Activated T-cell treated with anti-CD3 and anti-CD28 coated beads for 48 hours (primary cell): ENCODE measurements at regions not wholly inside any gene's neighbourhood (a gene's known extent, or its start where the extent isn't known, plus 50 kb on each side); places are given as distances from the start of the nearest gene placed in this dataset.

Experiments
- DNase-seq: peaks from one replicate; pipeline ENCODE4 v3.0.0-alpha.2; 2020; ENCODE audit warnings: low read depth

GRCh38 chr14:85974602-85975001 is 444.7 kb downstream of the FLRT2 start:
- no peak for DNase-seq

DNA sequence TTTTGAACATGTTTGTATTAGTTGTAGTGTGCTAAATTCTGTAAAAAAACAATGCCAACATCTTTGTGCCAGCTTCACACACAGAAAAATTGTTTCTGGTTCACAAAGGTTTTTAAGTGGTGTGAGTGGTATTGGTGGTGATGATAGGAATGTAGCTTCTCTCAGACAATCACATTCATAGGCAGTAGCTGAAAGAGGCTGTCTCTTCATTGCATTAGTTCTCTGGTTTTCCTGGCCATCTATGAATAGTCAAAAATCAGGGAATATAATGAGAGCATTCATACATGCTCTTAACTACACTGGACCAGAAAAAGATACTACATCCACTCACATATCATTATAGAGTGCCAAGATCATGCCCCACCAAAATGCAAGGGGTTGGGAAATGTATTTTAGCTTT is 433.5 kb downstream of the FLRT2 start:
- no peak for DNase-seq

DNA sequence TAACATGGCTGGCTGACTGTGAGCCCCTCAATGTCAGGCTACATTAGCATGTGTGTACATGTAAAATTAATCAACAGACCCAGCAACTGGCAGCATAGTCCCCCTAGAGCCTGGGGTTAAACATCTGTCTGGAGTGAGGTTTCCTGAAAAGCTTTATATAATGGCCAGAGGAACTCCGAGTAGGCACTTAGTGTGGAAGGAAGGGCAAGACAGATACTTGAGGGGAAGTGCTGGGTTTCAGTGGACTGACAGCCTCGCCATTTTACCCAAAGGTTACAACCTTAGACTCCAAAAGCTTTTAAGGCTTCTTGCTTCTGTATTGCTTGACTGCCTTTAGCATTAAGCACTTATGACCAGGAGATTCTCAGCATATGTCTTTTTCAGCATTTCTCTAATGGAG is 430.8 kb downstream of the FLRT2 start:
- no peak for DNase-seq

DNA sequence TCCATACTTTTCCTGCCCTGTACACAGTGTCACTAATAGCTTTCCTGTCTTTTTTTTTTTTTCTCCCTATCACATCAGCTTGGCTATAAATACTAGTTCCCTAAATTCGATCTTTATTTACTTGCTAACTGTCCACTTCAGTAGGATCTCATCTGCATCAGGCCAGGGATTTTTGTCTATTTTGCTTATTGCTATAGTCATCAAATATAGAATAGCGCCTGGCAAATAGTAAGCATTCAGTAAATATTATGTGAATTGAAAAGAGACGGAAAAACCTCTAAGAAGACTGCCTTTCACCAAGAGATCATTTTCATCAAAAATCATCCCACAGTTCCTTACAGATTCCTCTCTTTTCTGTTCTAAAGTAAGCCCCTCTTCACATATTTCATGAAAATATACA is 429.1 kb downstream of the FLRT2 start:
- DNase-seq: no peak

- no peak for DNase-seq
These were observed 428.1 kb downstream of the FLRT2 start for GRCh38 chr14:85958069-85958468.

- DNase-seq: no peak
These were observed 423.3 kb downstream of the FLRT2 start for GRCh38 chr14:85953265-85953664.

DNA sequence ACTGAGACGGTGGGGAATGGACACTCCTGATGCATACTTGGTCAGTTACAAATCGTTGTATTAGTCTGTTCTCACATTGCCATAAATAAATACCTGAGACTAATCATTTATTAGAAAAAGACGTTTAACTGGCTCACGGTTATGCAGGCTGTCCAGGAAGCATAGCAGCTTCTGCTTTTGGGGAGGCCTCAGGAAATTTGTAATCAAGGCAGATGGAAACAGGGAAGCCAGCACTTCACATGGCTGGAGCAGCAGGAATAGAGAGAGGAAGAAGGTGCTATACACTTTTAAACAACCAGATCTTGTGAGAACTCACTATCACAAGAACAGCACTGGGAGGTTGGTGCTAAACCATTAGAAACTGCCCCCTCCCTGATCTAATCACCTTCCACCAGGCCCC is 418.2 kb downstream of the FLRT2 start:
- no peak for DNase-seq

DNA sequence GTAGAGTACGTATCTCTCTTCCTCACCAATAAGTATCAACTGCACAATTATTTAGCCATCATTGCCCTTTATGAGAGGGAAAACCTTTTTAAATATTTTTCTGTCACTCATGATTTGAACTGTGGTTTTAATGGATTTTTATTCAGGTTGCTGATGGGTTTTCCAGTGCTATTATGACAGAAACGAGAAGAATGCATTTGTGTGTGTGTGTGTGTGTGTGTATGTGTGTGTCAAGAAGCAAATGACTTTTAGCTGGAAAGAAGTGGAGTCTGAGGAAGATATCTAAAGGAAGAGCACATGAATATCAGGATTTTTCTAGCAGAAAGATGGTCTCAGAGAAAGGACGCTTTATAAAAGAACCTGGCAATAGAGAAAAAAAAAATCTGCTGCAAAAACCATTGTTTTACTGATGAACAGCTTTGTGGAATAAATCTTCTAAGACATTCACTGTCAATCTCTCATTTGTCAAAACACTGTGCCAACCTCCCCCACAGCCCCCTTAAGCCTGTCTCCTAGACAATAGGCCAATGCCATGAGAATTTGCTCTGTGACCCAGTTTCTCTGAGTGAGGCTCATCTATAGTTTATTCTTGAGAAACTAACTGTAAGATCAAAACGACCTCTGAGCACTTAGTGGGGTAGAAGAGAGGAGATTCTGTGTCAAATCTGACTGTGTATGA is 417.7 kb downstream of the FLRT2 start:
- DNase-seq: no peak

GRCh38 chr14:85943192-85943591 is 413.2 kb downstream of the FLRT2 start:
- no peak for DNase-seq

GRCh38 chr14:85934886-85935254 is 404.9 kb downstream of the FLRT2 start:
- DNase-seq: no peak

DNA sequence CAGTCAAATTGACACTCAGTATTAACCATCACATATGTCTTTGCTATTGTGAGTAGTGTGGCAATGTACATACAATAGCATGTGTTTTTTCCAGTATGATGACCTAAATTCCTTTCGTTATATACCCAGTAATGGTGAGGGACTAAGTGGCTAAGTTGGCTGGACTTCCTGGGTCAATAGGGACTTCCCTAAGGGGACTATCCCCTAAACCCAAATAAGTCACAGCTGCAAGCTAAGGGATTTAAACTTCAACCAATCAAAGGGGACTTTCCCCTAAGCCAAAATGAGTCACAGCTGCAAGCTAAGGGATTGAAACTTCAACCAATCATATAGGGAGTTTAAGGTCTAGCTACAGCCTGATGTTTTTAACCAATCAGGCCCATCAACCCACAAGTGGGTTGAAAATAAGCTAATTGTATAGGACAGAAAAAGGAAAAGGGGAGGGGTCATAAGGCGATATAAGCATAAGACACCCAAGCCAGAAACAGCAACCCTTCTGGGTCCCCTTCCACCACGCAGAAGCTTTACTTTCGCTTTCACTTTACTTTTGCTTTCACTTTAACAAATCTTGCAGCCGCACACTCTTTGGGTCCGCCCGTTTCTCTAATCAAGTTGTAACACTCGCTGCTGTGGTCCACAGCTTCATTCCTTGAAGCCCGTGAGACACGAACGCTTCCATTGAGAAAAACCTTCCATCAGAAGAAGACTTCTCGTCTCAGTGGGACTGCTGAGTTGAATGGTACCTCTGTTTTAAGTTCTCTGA is 404.4 kb downstream of the FLRT2 start:
- DNase-seq: peak; percentile 30

- DNase-seq: no peak
These were observed 391.3 kb downstream of the FLRT2 start for GRCh38 chr14:85921241-85921640.

DNA sequence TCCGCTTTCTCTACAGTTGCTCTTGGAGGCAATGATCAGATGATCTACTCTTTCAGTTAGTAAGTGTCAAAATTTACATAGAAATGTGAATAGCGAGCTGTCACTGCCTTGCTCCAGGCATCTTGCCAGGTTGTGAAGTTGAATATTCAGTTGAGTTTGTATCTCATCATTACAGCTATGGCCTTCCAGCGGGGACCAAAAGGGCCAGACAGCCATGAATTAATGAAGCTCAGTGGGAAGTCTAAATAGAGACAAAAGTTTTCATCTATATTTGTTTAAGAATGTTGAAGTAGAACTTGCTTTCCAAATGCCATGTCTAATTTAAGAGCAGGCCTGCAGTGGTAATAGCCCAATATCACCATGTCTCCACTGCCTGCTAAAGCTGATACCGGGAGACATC is 387.8 kb downstream of the FLRT2 start:
- DNase-seq: no peak

- no peak for DNase-seq
These were observed 385.8 kb downstream of the FLRT2 start for GRCh38 chr14:85915711-85916110.

- DNase-seq: no peak
These were observed 382.2 kb downstream of the FLRT2 start for GRCh38 chr14:85912141-85912540.

GRCh38 chr14:85911044-85911443 is 381.1 kb downstream of the FLRT2 start:
- no peak for DNase-seq

- DNase-seq: no peak
These were observed 379.6 kb downstream of the FLRT2 start for GRCh38 chr14:85909581-85909980.

DNA sequence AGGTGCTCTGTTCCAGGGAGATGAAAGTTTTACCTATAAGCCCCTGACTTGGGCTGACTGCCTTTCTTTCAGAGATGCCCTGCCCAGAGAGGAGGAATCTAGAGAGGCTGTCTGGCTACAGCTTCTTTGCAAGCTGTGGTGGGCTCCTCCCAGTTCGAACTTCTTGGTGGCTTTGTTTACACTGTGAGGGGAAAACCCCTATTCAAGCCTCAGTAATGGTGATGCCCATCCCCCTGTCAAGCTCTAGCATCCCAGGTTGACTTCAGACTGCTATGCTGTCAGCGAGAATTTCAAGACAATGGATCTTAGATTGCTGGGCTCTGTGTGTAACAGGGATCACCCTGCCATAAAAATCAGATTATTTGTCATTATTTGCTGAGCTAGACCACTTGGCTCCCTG is 377.6 kb downstream of the FLRT2 start:
- no peak for DNase-seq

- no peak for DNase-seq
These were observed 367.9 kb downstream of the FLRT2 start for GRCh38 chr14:85897808-85898207.

DNA sequence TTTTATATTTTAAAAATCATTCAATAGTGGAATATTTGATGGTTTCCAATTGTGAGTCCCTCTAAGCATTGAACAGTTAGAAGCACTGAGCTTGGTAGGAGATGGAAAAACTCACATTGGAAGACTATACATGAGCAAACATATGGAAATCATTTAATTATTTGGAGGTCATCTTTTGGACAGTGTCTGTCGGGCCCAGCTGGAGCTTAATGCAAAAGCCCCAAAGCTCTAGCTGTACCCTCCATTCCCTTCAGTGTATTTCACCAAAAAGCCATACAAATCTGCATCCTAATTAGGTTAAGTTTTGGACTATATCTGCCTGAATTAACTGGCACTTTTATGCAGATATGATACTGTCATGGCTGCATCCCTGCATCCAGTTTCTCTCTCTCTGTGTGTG is 365.7 kb downstream of the FLRT2 start:
- no peak for DNase-seq

GRCh38 chr14:85892251-85892650 is 362.3 kb downstream of the FLRT2 start:
- no peak for DNase-seq

DNA sequence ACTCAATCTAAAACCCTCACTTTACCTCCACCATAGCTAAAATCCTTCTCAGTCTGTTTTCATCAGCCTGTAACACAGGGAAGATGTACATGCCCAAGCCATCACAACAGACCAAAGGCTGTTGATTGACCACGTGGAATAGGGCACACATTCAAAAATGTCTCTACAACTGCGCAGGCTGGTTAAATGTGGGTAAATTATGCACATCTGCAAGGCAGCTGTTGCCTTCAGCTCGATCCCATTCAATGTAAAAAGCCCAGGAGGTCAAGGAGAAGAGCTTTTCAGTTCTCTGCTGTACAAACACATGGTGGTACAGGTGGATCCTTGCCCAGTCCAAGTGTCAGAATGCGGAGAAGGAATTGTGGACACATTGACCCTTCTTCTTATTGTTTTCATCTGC is 354.0 kb downstream of the FLRT2 start:
- no peak for DNase-seq

DNA sequence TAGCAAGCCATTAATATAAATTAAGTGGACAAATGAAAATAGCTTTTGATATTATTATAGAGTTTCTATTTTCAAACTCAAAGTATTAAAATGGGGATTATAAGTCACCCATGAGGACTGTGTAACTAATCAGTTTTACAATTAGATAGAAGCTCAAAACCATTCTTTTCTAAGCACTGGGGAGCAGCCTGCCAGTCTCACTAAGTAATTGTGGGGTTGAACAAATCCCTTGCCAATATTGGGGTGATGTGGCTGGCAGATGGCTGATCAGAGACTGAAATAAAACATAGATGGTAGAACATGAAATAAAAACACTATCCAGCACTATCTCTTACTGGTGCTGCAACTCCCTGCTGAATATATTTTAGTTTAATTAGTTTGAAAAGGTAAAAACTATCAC is 353.2 kb downstream of the FLRT2 start:
- no peak for DNase-seq

- no peak for DNase-seq
These were observed 352.0 kb downstream of the FLRT2 start for GRCh38 chr14:85881935-85882334.
